ENCODE measurements at regions not wholly inside any gene's neighbourhood (a gene's known extent, or its start where the extent isn't known, plus 50 kb on each side); places are given as distances from the start of the nearest gene placed in this dataset.

DNA sequence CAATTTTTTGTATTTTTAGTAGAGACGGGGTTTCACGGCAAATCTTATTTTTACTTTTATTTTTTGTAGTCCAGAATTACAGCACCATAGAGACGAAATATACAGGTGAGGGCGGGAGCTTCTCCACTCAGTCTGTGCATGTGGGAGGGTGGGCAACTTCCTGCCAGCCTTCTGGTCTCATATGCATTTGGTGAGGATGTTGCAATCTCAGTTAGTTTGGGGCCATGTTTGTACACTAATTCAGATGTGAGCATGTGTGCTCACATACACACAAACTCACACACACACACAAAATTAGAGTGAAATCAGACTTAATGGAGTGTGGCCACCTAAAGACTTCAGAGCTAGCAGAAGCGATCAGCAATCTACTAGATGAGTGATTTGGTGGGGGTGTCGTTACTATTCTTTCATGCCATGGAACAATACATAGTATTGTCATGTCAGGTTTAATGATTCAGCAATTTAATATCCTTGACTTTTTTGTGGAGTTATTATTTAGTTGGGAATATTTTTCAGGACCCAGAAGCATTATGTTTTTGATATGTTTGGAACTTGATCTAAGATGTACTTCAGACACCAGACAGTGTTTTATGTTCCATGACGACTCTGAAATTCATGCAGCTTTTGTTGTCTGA lies 78.0 kb upstream of the BMP2 start:
- no peaks in the 10 kb centered on the region for H3K4me1 ChIP-seq (ENCODE audit: insufficient read depth, low read length)

DNA sequence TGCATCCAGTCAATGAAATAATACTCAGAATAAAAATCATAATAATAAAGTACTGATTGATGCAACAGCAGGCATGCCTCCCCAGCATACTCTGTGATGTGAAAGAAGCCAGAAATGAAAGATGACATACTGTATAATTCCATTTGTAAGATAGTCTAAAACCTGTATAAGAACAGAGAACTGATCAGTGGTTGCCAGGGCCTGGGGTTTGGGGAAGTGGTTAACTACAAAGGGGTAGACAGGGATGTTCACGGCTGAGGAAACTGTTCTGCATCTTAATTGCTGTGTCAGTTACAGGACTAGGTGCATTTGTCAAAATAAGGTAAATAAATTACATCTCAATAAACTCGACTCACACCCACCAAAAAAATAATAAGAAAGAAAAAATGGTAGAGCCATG lies 81.3 kb upstream of the BMP2 start:
- ATAC-seq (ENCODE audit: insufficient read depth, low read depth) (peak; percentile 64; the same call in 2 of the 3 replicates), DNase-seq (peak; percentile 10)
- Histone ChIP-seq H3K79me2 (ENCODE audit: insufficient read depth, low read length) (no peaks in the 10 kb centered on the region), H3K4me1 (ENCODE audit: insufficient read depth, low read length) (no peaks in the 10 kb centered on the region), H3K27ac (ENCODE audit: low read length) (no peak overlapping the region), H3K36me3 (ENCODE audit: insufficient read depth, low read length) (no peaks in the 10 kb centered on the region), H3K27me3 (ENCODE audit: insufficient read depth, low read length, poor library complexity) (no peaks in the 10 kb centered on the region), H3K9me3 (ENCODE audit: insufficient read depth, low read length, severe bottlenecking) (no peaks in the 10 kb centered on the region), H3K9ac (ENCODE audit: low read depth, low read length) (no peak overlapping the region), H3K4me3 (ENCODE audit: low read depth in 1 of 2, low read length in 2 of 2) (no peak overlapping the region), H3K4me2 (ENCODE audit: insufficient read depth, low read length) (no peak overlapping the region), H4K20me1 (ENCODE audit: insufficient read depth, low read length) (no peaks in the 10 kb centered on the region), H2AFZ (ENCODE audit: low read depth, low read length) (no peak overlapping the region)
- no peak for TF ChIP-seq EZH2 (IDR thresholded peaks at IDR 0.05; ENCODE audit: borderline replicate concordance, low read depth, low read length, severe bottlenecking)

More for the DNA sequence above, 78.0 kb upstream of the BMP2 start:
- Histone ChIP-seq H3K4me3 (ENCODE audit: low read depth in 1 of 2, low read length in 2 of 2) (no peak overlapping the region), H3K27me3 (ENCODE audit: insufficient read depth, low read length, poor library complexity) (no peaks in the 10 kb centered on the region), H3K79me2 (ENCODE audit: insufficient read depth, low read length) (no peaks in the 10 kb centered on the region), H3K9ac (ENCODE audit: low read depth, low read length) (no peak overlapping the region), H3K27ac (ENCODE audit: low read length) (no peak overlapping the region), H2AFZ (ENCODE audit: low read depth, low read length) (no peak overlapping the region), H3K9me3 (ENCODE audit: insufficient read depth, low read length, severe bottlenecking) (no peaks in the 10 kb centered on the region), H3K4me2 (ENCODE audit: insufficient read depth, low read length) (no peak overlapping the region), H4K20me1 (ENCODE audit: insufficient read depth, low read length) (no peaks in the 10 kb centered on the region), H3K36me3 (ENCODE audit: insufficient read depth, low read length) (no peaks in the 10 kb centered on the region)
- TF ChIP-seq EZH2 (IDR thresholded peaks at IDR 0.05; ENCODE audit: borderline replicate concordance, low read depth, low read length, severe bottlenecking) = no peak
- TF ChIP-seq, protein P1, sequence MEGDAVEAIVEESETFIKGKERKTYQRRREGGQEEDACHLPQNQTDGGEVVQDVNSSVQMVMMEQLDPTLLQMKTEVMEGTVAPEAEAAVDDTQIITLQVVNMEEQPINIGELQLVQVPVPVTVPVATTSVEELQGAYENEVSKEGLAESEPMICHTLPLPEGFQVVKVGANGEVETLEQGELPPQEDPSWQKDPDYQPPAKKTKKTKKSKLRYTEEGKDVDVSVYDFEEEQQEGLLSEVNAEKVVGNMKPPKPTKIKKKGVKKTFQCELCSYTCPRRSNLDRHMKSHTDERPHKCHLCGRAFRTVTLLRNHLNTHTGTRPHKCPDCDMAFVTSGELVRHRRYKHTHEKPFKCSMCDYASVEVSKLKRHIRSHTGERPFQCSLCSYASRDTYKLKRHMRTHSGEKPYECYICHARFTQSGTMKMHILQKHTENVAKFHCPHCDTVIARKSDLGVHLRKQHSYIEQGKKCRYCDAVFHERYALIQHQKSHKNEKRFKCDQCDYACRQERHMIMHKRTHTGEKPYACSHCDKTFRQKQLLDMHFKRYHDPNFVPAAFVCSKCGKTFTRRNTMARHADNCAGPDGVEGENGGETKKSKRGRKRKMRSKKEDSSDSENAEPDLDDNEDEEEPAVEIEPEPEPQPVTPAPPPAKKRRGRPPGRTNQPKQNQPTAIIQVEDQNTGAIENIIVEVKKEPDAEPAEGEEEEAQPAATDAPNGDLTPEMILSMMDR (IDR thresholded peaks at IDR 0.05; ENCODE audit: borderline replicate concordance, extremely low read depth, low read length, poor library complexity, severe bottlenecking) = no peak
- DNase-seq (no peak), ATAC-seq (ENCODE audit: insufficient read depth, low read depth) (no peak)

GRCh38 chr20:6685626-6686025 lies 81.9 kb upstream of the BMP2 start:
- no peaks in the 10 kb centered on the region for H3K4me1 ChIP-seq (ENCODE audit: insufficient read depth, low read length)
- TF ChIP-seq, protein P1 (IDR thresholded peaks at IDR 0.05; ENCODE audit: borderline replicate concordance, extremely low read depth, low read length, poor library complexity, severe bottlenecking) = no peak
- no peak for TF ChIP-seq EZH2 (IDR thresholded peaks at IDR 0.05; ENCODE audit: borderline replicate concordance, low read depth, low read length, severe bottlenecking)

DNA sequence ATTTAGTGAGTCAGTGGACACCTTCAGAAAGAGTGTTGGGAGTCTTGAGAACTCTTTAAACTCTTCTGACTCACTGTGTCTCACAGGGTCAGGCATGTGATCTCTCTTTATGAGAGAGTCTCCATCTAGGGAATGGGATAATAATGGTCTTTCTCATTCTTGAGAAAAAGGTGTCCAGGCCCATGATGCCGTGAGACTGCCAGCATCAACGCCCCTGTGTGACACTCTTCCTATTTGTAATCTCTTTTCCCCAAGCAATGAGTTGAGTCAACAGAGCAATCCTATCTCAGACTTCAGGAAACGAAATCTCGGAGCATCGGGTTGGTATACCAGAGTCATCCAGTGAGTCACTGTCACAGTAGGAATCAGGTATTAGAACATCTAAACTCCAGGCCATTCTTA lies 82.3 kb upstream of the BMP2 start:
- H3K9me3 ChIP-seq (ENCODE audit: insufficient read depth, low read length, severe bottlenecking) = no peaks in the 10 kb centered on the region
- ATAC-seq (ENCODE audit: insufficient read depth, low read depth) (no peak), DNase-seq (no peak)
- H4K20me1 ChIP-seq (ENCODE audit: insufficient read depth, low read length) = no peaks in the 10 kb centered on the region
- TF ChIP-seq, protein P1 (IDR thresholded peaks at IDR 0.05; ENCODE audit: borderline replicate concordance, extremely low read depth, low read length, poor library complexity, severe bottlenecking) = no peak
- TF ChIP-seq EZH2 (IDR thresholded peaks at IDR 0.05; ENCODE audit: borderline replicate concordance, low read depth, low read length, severe bottlenecking) = no peak
- H3K4me1 ChIP-seq (ENCODE audit: insufficient read depth, low read length) = no peaks in the 10 kb centered on the region
- no peak overlapping the region for H3K9ac ChIP-seq (ENCODE audit: low read depth, low read length)
- H2AFZ ChIP-seq (ENCODE audit: low read depth, low read length) = no peak overlapping the region
- H3K79me2 ChIP-seq (ENCODE audit: insufficient read depth, low read length) = no peaks in the 10 kb centered on the region
- no peaks in the 10 kb centered on the region for H3K27me3 ChIP-seq (ENCODE audit: insufficient read depth, low read length, poor library complexity)
- no peak overlapping the region for H3K27ac ChIP-seq (ENCODE audit: low read length)
- H3K4me3 ChIP-seq (ENCODE audit: low read depth in 1 of 2, low read length in 2 of 2) = no peak overlapping the region
- H3K36me3 ChIP-seq (ENCODE audit: insufficient read depth, low read length) = no peaks in the 10 kb centered on the region
- H3K4me2 ChIP-seq (ENCODE audit: insufficient read depth, low read length) = no peak overlapping the region

More at GRCh38 chr20:6685626-6686025, 81.9 kb upstream of the BMP2 start:
- ATAC-seq (ENCODE audit: insufficient read depth, low read depth) (no peak), DNase-seq (no peak)
- Histone ChIP-seq H3K79me2 (ENCODE audit: insufficient read depth, low read length) (no peaks in the 10 kb centered on the region), H2AFZ (ENCODE audit: low read depth, low read length) (no peak overlapping the region), H3K4me3 (ENCODE audit: low read depth in 1 of 2, low read length in 2 of 2) (no peak overlapping the region), H3K27ac (ENCODE audit: low read length) (no peak overlapping the region), H3K9me3 (ENCODE audit: insufficient read depth, low read length, severe bottlenecking) (no peaks in the 10 kb centered on the region), H3K27me3 (ENCODE audit: insufficient read depth, low read length, poor library complexity) (no peaks in the 10 kb centered on the region), H3K36me3 (ENCODE audit: insufficient read depth, low read length) (no peaks in the 10 kb centered on the region), H4K20me1 (ENCODE audit: insufficient read depth, low read length) (no peaks in the 10 kb centered on the region), H3K4me2 (ENCODE audit: insufficient read depth, low read length) (no peak overlapping the region), H3K9ac (ENCODE audit: low read depth, low read length) (no peak overlapping the region)

Data from DND-41 (cell line).